GM12864 (cell line): ENCODE measurements at regions not wholly inside any gene's neighbourhood (a gene's known extent, or its start where the extent isn't known, plus 50 kb on each side); places are given as distances from the start of the nearest gene placed in this dataset.

Source experiments
- DNase-seq: peaks from one replicate; pipeline ENCODE4 v3.0.0-alpha.2; 2011; ENCODE audit warnings: low read depth
- H3K4me3 ChIP-seq: 2 replicates; pipeline ENCODE4 v1.5.1; 2011; ENCODE audit warnings: mild to moderate bottlenecking, low read depth, low read length, control low read depth
- CTCF ChIP-seq: IDR thresholded peaks from 2 replicates; pipeline ENCODE4 v1.5.1; 2011; ENCODE audit warnings: low read depth, mild to moderate bottlenecking, moderate library complexity, low read length, control low read depth, inconsistent platforms; ENCODE audit errors: missing control alignments

- TF ChIP-seq CTCF = no peak
- no peak overlapping the region for H3K4me3 ChIP-seq
- DNase-seq = no peak
Measured at GRCh38 chr18:49708662-49709346, 104.5 kb downstream of the ACAA2 start.

GRCh38 chr18:49707599-49707998 is 105.7 kb downstream of the ACAA2 start:
- H3K4me3 ChIP-seq = no peak overlapping the region
- TF ChIP-seq CTCF = no peak
- DNase-seq = no peak

- no peak for DNase-seq
- H3K4me3 ChIP-seq = no peak overlapping the region
- no peak for TF ChIP-seq CTCF
Measured at GRCh38 chr18:49704334-49704733, 109.0 kb downstream of the ACAA2 start.

- DNase-seq = no peak
- no peak for TF ChIP-seq CTCF
Measured at GRCh38 chr18:49701190-49701589, 112.1 kb downstream of the ACAA2 start.

GRCh38 chr18:49699303-49699702 is 114.0 kb downstream of the ACAA2 start:
- no peak for DNase-seq
- no peak overlapping the region for H3K4me3 ChIP-seq
- no peak for TF ChIP-seq CTCF

More at GRCh38 chr18:49701190-49701589, 112.1 kb downstream of the ACAA2 start:
- H3K4me3 ChIP-seq = no peak overlapping the region

- DNase-seq = no peak
- H3K4me3 ChIP-seq = no peak overlapping the region
- TF ChIP-seq CTCF = no peak
Measured at GRCh38 chr18:49698525-49699025, 114.8 kb downstream of the ACAA2 start.
